K562 (cell line): ENCODE measurements at regions not wholly inside any gene's neighbourhood (a gene's known extent, or its start where the extent isn't known, plus 50 kb on each side); places are given as distances from the start of the nearest gene placed in this dataset.

Experiments used
- ATAC-seq: fragments of 200-7000 bp; cut with Tn5 transposase; 3 replicates; pipeline ENCODE4 v1.9.1; 2020; ENCODE audit warnings: moderate library complexity
- BruUV-seq: library from RNA; stranded (reverse); fragments of 400-500 nt; replicated peaks from 2 replicates; lab custom pipeline; 2021; lab: Mats Ljungman, UMichigan
- CTCF ChIA-PET: fragments of 300-600 bp; formaldehyde crosslinking; extraction: SDS; loops from one replicate; lab custom pipeline; 2021; ENCODE audit warnings: low intra/inter-chr PET ratio; lab: Yijun Ruan, JAX
- POLR2A ChIA-PET: fragments of 300-600, 350-650 bp; sonication (Branson Sonifier 250); formaldehyde crosslinking; extraction: SDS; loops from one replicate; lab custom pipeline; 2021; ENCODE audit warnings: antibody characterized with exemption, inconsistent platforms; lab: Yijun Ruan, JAX
- DNase-seq, 4 experiments: peaks; one replicate each; pipeline versions ENCODE4 v3.0.0 to v3.0.0-alpha.2; 2011 to 2018; ENCODE audit warnings: low spot score in 3 of 4, mixed read lengths in 3 of 4; ENCODE audit errors: extremely low read depth in 1 of 4
- FAIRE-seq: peaks from 2 replicates; lab custom pipeline; 2011; peaks lifted over from hg19 to GRCh38; lab: Jason Lieb, UNC
- H2AFZ ChIP-seq: 2 replicates; pipeline ENCODE4 v1.6.0; 2011; ENCODE audit warnings: low read depth, low read length, control low read depth, inconsistent platforms
- H3K27ac ChIP-seq: fragments of 200-600 bp; 3 replicates; pipeline ENCODE4 v1.8.0; 2011; ENCODE audit warnings: low read depth, mild to moderate bottlenecking, control low read depth, inconsistent platforms, low read length, moderate library complexity, mixed read lengths; ENCODE audit errors: extremely low read depth
- H3K27me3 ChIP-seq, 2 experiments: fragments of 300-600 bp in 1 of 2; 2 replicates in 1 of 2; 3 replicates in 1 of 2; pipeline versions ENCODE4 v1.6.0 to v1.8.0; 2011; ENCODE audit warnings: inconsistent platforms in 2 of 2, low read length in 2 of 2, mild to moderate bottlenecking in 1 of 2, mixed read lengths in 1 of 2, moderate library complexity in 1 of 2; ENCODE audit not compliant: control insufficient read depth in 2 of 2, insufficient read depth in 2 of 2
- H3K36me3 ChIP-seq: fragments of 300-600 bp; 3 replicates; pipeline ENCODE4 v1.8.0; 2011; ENCODE audit warnings: mild to moderate bottlenecking, low read length, inconsistent platforms; ENCODE audit not compliant: control insufficient read depth, insufficient read depth
- H3K4me1 ChIP-seq, 2 experiments: fragments of 200-600 bp in 1 of 2; replicated peaks in 1 of 2; 2 replicates in 1 of 2; 3 replicates in 1 of 2; pipeline versions ENCODE4 v1.5.1 to v1.8.0; 2011; ENCODE audit warnings: inconsistent platforms in 2 of 2, low read length in 2 of 2, mild to moderate bottlenecking in 1 of 2, mixed read lengths in 1 of 2, moderate library complexity in 1 of 2; ENCODE audit not compliant: control insufficient read depth in 2 of 2, insufficient read depth in 2 of 2
- H3K4me2 ChIP-seq: 2 replicates; pipeline ENCODE4 v1.6.1; 2011; ENCODE audit warnings: low read length, control low read depth, inconsistent platforms, mixed read lengths; ENCODE audit not compliant: insufficient read depth
- H3K4me3 ChIP-seq: fragments of 200-600 bp; sonication (generic), shearing (Covaris generic); 2 replicates; pipeline ENCODE4 v1.5.1; 2016; ENCODE audit warnings: control low read depth, inconsistent platforms
- H3K79me2 ChIP-seq: fragments of 200-600 bp; 3 replicates; pipeline ENCODE4 v1.8.0; 2011; ENCODE audit warnings: low read length, inconsistent platforms; ENCODE audit not compliant: control insufficient read depth, insufficient read depth
- H3K9ac ChIP-seq, 2 experiments: 2 replicates each; pipeline versions ENCODE4 v1.6.0 to v1.6.1; 2011; ENCODE audit warnings: low read depth in 2 of 2, low read length in 2 of 2, control low read depth in 1 of 2, inconsistent platforms in 1 of 2, mild to moderate bottlenecking in 1 of 2, mixed read lengths in 1 of 2; ENCODE audit not compliant: insufficient read depth in 1 of 2
- H3K9me1 ChIP-seq: one replicate; pipeline ENCODE4 v1.6.0; 2011; ENCODE audit warnings: inconsistent platforms, mild to moderate bottlenecking, low read length, moderate library complexity; ENCODE audit not compliant: control insufficient read depth, insufficient read depth
- H3K9me3 ChIP-seq: replicated peaks from 2 replicates; pipeline ENCODE4 v1.5.1; 2011; ENCODE audit warnings: low read depth, low read length, inconsistent platforms; ENCODE audit not compliant: control insufficient read depth, insufficient read depth
- H4K20me1 ChIP-seq: replicated peaks from 2 replicates; pipeline ENCODE4 v1.6.1; 2011; ENCODE audit warnings: low read length, inconsistent platforms, mixed read lengths; ENCODE audit not compliant: control insufficient read depth, insufficient read depth
- CCAR2 ChIP-seq: fragments of 200-400 bp; formaldehyde crosslinking; IDR thresholded peaks from 2 replicates; pipeline ENCODE4 v1.6.1; 2017; ENCODE audit warnings: mild to moderate bottlenecking, low read depth, low read length
- CCNT2 ChIP-seq: IDR thresholded peaks from 2 replicates; pipeline ENCODE4 v1.6.1; 2011; ENCODE audit warnings: borderline replicate concordance, low read depth, mild to moderate bottlenecking, moderate library complexity, mixed read lengths, low read length; ENCODE audit not compliant: insufficient read length; ENCODE audit errors: extremely low read depth
- CEBPB ChIP-seq: fragments of 450-650 bp; IDR thresholded peaks from 2 replicates; pipeline ENCODE4 v1.6.1; 2016; ENCODE audit warnings: missing genetic modification characterization, missing compliant biosample characterization
- CEBPG ChIP-seq, 3 experiments: fragments of 200-800 bp in 1 of 3; sonication (Bioruptor generic) in 1 of 3; sonication (generic) in 1 of 3; formaldehyde crosslinking in 1 of 3; IDR thresholded peaks in 2 of 3; conservative IDR thresholded peaks in 1 of 3; 2 replicates each; pipeline versions ENCODE4 v1.6.1 to v1.8.0; 2016 to 2022; ENCODE audit warnings: missing compliant biosample characterization in 2 of 3, missing genetic modification characterization in 2 of 3, mild to moderate bottlenecking in 1 of 3, missing genetic modification reagents in 1 of 3
- DIDO1 ChIP-seq: fragments of 450-650 bp; IDR thresholded peaks from 2 replicates; pipeline ENCODE4 v1.6.1; 2016; ENCODE audit warnings: low read depth, missing biosample characterization, missing genetic modification characterization
- FOXK2 ChIP-seq, 2 experiments: fragments of 450-650 bp; IDR thresholded peaks in 1 of 2; conservative IDR thresholded peaks in 1 of 2; 2 replicates each; pipeline ENCODE4 v1.6.1; 2016; ENCODE audit warnings: low read depth in 2 of 2, mild to moderate bottlenecking in 1 of 2
- IRF2 ChIP-seq: sonication (generic); formaldehyde crosslinking; IDR thresholded peaks from 2 replicates; pipeline ENCODE4 v1.8.1; 2022; ENCODE audit warnings: mild to moderate bottlenecking, missing genetic modification reagents
- NBN ChIP-seq: fragments of 450-650 bp; IDR thresholded peaks from 2 replicates; pipeline ENCODE4 v1.6.1; 2016; ENCODE audit warnings: low read depth, mild to moderate bottlenecking
- SMARCA4 ChIP-seq: fragments of 450-650 bp; IDR thresholded peaks from 2 replicates; pipeline ENCODE4 v1.6.1; 2016
- TBP ChIP-seq: optimal IDR thresholded peaks from 2 replicates; pipeline ENCODE3; 2011; ENCODE audit warnings: low read depth, low read length, improper control_type of control experiment
- U2AF1 ChIP-seq: fragments of 200-400 bp; formaldehyde crosslinking; optimal IDR thresholded peaks from 2 replicates; pipeline ENCODE3; 2017; ENCODE audit warnings: mild to moderate bottlenecking, low read depth, low read length, moderate library complexity
- VEZF1 ChIP-seq: fragments of 200-800 bp; sonication (Bioruptor generic); IDR thresholded peaks from 2 replicates; pipeline ENCODE4 v1.6.1; 2017; ENCODE audit warnings: missing genetic modification characterization, missing compliant biosample characterization
- ZC3H4 ChIP-seq: sonication (generic); formaldehyde crosslinking; IDR thresholded peaks from 2 replicates; pipeline ENCODE4 v1.9.0; 2021; ENCODE audit warnings: missing genetic modification reagents, borderline replicate concordance
- ZNF324 ChIP-seq: fragments of 250-450 bp; sonication (Bioruptor Pico); IDR thresholded peaks from 2 replicates; pipeline ENCODE4 v1.4.0; 2020; ENCODE audit warnings: mild to moderate bottlenecking
- ZNF785 ChIP-seq: fragments of 250-450 bp; sonication (Bioruptor Pico); IDR thresholded peaks from 2 replicates; pipeline ENCODE4 v1.4.0; 2020; ENCODE audit warnings: mild to moderate bottlenecking
- WGBS: fragments of 100-300 bp; shearing (Covaris generic); methylation state at CpG from one replicate; pipeline ENCODE4 v1.1.6; 2016; ENCODE audit warnings: low coverage, mixed read lengths; ENCODE audit not compliant: insufficient coverage; ENCODE audit errors: missing lambda C conversion rate; 5-methylcytosine and 5-hydroxymethylcytosine counted together
- in situ Hi-C: fragments of 300-500 bp; cut with MboI; formaldehyde crosslinking; loops from 4 replicates; pipeline ENCODE4 v1.15.0; 2018; ENCODE audit warnings: inconsistent platforms, mixed read lengths
- intact Hi-C: fragments of 100-400 bp; cut with micrococcal nuclease; formaldehyde crosslinking; loops from 2 replicates; pipeline ENCODE4 v1.14.2; 2022
- TF ChIP-seq, protein P1 (sequence below): sonication (generic); formaldehyde crosslinking; IDR thresholded peaks from 2 replicates; pipeline ENCODE4 v1.8.1; 2023; ENCODE audit warnings: mild to moderate bottlenecking, missing genetic modification reagents
- TF ChIP-seq, protein P2 (sequence below): fragments of 450-650 bp; IDR thresholded peaks from 2 replicates; pipeline ENCODE4 v1.6.1; 2016; ENCODE audit warnings: antibody characterized with exemption

DNA sequence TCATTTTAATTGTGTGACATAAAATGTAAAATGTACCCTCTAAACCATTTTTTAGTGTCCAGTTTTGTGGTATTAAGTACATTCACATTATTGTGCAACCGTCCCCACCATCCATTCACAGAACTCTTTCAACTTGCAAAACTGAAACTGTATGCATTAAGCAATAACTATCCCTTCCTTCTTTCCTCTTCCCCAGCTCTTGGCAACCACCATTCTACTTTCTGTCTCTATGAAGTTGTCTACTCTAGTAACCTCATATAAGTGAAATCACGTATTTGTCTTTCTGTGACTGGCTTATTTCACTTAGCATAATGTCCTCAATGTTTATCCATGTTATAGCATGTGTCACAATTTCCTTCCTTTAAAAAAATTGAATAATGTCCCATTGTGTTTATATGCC, 142.4 kb downstream of the C9orf152 start:
- Histone ChIP-seq H3K9me1 (no peaks in the 10 kb centered on the region), H2AFZ (no peak overlapping the region), H3K4me3 (no peak overlapping the region), H3K9me3 (no peaks in the 10 kb centered on the region), H3K4me2 (no peak overlapping the region), H3K79me2 (no peaks in the 10 kb centered on the region), H3K36me3 (no peaks in the 10 kb centered on the region), H3K4me1 (no peaks in the 10 kb centered on the region), H3K27me3 (no peaks in the 10 kb centered on the region), H3K27ac (no peak overlapping the region), H4K20me1 (no peaks in the 10 kb centered on the region), H3K9ac (no peak overlapping the region)
- no peak for ATAC-seq
- in situ Hi-C loops: no loop called here
- 0% methylated on average over 2 of the region's 2 CpGs for WGBS
- FAIRE-seq: no peak
- intact Hi-C loops: no loop called here
- ChIA-PET POLR2A (no interaction called here), CTCF (no interaction called here)
- BruUV-seq: no TSS peak
- no peak for DNase-seq
- TF ChIP-seq CEBPG (CRISPR knock-in tag; IDR thresholded peaks at IDR 0.05) (no peak), CEBPG (tag; conservative IDR thresholded peaks at IDR 0.05 in 1 of 2, IDR thresholded peaks at IDR 0.05 in 1 of 2) (peak in 1 of 2 experiments; percentile 69; a peak in 2 of 4 replicates), DIDO1 (tag) (no peak), ZNF324 (CRISPR knock-in tag) (no peak), ZC3H4 (CRISPR knock-in tag) (no peak), SMARCA4 (no peak), FOXK2 (conservative IDR thresholded peaks at IDR 0.05 in 1 of 2, IDR thresholded peaks at IDR 0.05 in 1 of 2; ENCODE audit: low read depth in 2 of 2) (no peak), CCNT2 (no peak), CCAR2 (no peak), ZNF785 (CRISPR knock-in tag) (no peak), CEBPB (tag) (peak; percentile 52; the same call in 1 of the 2 replicates), TBP (no peak), IRF2 (CRISPR knock-in tag) (no peak), NBN (no peak), U2AF1 (no peak), VEZF1 (CRISPR knock-in tag) (no peak)
- TF ChIP-seq, protein P1, sequence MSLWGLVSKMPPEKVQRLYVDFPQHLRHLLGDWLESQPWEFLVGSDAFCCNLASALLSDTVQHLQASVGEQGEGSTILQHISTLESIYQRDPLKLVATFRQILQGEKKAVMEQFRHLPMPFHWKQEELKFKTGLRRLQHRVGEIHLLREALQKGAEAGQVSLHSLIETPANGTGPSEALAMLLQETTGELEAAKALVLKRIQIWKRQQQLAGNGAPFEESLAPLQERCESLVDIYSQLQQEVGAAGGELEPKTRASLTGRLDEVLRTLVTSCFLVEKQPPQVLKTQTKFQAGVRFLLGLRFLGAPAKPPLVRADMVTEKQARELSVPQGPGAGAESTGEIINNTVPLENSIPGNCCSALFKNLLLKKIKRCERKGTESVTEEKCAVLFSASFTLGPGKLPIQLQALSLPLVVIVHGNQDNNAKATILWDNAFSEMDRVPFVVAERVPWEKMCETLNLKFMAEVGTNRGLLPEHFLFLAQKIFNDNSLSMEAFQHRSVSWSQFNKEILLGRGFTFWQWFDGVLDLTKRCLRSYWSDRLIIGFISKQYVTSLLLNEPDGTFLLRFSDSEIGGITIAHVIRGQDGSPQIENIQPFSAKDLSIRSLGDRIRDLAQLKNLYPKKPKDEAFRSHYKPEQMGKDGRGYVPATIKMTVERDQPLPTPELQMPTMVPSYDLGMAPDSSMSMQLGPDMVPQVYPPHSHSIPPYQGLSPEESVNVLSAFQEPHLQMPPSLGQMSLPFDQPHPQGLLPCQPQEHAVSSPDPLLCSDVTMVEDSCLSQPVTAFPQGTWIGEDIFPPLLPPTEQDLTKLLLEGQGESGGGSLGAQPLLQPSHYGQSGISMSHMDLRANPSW (CRISPR knock-in tag): no peak
- TF ChIP-seq, protein P2, sequence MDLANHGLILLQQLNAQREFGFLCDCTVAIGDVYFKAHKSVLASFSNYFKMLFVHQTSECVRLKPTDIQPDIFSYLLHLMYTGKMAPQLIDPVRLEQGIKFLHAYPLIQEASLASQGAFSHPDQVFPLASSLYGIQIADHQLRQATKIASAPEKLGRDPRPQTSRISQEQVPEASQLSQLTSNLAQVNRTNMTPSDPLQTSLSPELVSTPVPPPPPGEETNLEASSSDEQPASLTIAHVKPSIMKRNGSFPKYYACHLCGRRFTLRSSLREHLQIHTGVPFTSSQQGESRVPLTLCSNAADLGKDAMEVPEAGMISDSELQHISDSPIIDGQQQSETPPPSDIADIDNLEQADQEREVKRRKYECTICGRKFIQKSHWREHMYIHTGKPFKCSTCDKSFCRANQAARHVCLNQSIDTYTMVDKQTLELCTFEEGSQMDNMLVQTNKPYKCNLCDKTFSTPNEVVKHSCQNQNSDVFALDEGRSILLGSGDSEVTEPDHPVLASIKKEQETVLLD: no peak
